GM12875 (cell line): ENCODE measurements at regions not wholly inside any gene's neighbourhood (a gene's known extent, or its start where the extent isn't known, plus 50 kb on each side); places are given as distances from the start of the nearest gene placed in this dataset.

ENCODE experiments used
- H3K4me3 ChIP-seq: one replicate; pipeline ENCODE4 v1.5.1; 2011; ENCODE audit warnings: low read depth, low read length, control low read depth
- TF ChIP-seq, protein P1 (sequence below): IDR thresholded peaks from 2 replicates; pipeline ENCODE4 v1.5.1; 2011; ENCODE audit warnings: low read depth, mild to moderate bottlenecking, control low read depth, inconsistent platforms, low read length, moderate library complexity, borderline replicate concordance; ENCODE audit not compliant: insufficient read depth

DNA sequence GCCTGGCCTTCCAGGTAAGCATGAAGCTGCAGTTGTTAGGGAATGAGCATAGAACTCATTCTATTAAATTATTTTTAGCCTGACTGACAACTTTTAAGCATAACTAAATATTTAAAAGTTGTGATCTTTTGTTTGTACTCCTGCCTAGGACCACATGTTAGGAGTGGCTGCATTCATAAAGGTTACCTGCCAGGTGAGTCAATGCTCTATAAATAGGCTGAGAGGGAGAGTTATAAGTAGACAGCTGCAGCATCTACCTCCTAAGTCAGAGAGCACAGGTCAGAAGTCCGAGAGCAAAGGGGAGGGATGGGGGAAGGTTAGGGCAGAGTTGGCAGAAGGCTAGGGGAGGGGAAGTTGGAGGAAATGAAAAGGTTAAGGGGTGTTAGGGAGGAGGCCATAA lies 292.4 kb upstream of the TLE4 start:
- TF ChIP-seq, protein P1, sequence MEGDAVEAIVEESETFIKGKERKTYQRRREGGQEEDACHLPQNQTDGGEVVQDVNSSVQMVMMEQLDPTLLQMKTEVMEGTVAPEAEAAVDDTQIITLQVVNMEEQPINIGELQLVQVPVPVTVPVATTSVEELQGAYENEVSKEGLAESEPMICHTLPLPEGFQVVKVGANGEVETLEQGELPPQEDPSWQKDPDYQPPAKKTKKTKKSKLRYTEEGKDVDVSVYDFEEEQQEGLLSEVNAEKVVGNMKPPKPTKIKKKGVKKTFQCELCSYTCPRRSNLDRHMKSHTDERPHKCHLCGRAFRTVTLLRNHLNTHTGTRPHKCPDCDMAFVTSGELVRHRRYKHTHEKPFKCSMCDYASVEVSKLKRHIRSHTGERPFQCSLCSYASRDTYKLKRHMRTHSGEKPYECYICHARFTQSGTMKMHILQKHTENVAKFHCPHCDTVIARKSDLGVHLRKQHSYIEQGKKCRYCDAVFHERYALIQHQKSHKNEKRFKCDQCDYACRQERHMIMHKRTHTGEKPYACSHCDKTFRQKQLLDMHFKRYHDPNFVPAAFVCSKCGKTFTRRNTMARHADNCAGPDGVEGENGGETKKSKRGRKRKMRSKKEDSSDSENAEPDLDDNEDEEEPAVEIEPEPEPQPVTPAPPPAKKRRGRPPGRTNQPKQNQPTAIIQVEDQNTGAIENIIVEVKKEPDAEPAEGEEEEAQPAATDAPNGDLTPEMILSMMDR: no peak

DNA sequence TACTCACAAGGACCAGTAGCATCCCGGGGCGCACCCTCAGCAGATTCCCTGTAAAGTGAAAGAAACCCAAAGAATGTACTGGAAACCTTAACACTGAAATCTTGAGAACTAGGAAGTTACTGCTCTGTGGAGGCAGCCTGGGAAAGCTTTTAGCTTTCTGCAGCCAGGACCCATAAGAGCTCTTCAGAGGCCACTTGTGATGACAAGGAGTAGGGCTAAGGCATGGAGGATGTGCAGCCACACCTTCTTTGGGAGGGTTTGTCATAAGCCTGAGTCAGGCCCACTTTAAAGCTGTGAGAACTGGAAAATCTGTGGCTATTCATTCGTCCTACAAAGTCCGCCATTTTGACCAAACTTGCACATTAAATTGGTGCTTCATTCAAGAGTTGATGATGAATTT lies 291.1 kb upstream of the TLE4 start:
- H3K4me3 ChIP-seq: no peak overlapping the region
- TF ChIP-seq, protein P1: no peak

More for the DNA sequence above, 292.4 kb upstream of the TLE4 start:
- H3K4me3 ChIP-seq: no peak overlapping the region

DNA sequence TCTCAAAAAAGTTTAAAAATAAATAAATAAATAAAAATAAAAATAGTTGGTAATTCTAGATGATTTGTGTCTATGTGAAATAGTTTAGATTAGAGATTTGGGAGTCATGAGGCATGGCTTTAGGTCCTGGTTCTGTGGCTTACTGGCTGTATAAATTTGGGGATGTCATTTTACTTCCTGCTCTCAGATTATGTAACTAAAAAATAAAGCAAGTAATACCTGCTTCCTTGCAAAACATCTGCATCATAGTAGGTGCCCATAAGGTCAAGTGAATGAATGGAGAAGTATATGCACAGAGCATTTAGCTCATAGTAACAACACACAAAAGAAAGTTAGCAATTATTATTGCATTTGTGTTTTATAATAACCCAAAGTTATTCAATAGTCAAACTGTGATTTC lies 287.7 kb upstream of the TLE4 start:
- TF ChIP-seq, protein P1: no peak
- H3K4me3 ChIP-seq: no peak overlapping the region

DNA sequence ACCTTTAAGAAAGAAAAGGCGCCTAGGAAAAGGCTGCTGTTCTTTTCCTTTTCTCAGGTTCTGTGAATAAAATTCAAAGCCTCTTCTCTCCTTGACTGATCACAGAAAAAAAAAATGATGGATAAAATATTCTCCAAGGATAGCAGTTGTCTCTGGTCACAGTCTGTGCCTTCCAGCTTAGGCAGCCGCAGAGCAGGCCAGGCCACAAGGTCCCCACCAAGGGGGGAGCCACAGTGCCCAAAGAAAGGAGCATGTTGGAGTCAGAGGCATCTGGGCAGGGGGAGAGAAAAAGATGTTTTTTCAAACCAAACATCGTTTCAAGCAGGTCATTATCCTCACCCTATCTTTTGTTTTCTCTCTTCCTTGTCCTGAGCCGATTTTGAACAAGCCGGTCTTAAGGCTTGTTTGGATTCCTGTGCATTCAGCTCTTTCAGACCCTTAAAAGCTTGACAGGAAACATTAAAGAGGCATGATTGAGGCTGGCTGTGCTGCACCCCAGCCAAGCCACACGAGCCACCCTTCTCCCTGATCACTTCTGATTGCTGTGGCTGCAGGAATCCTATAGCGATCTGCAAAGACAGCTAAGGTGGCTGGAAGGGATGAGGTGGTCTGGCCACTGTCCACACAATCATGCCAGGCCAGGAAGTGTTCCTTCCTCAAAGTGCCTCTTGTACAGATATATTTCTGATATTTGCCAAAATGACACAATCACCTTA lies 284.6 kb upstream of the TLE4 start:
- TF ChIP-seq, protein P1: no peak
- no peak overlapping the region for H3K4me3 ChIP-seq

- no peak overlapping the region for H3K4me3 ChIP-seq
- TF ChIP-seq, protein P1: no peak
Observed at GRCh38 chr9:79287708-79288290, 284.0 kb upstream of the TLE4 start.

- TF ChIP-seq, protein P1: no peak
Observed at GRCh38 chr9:79289856-79290255, 281.9 kb upstream of the TLE4 start.

DNA sequence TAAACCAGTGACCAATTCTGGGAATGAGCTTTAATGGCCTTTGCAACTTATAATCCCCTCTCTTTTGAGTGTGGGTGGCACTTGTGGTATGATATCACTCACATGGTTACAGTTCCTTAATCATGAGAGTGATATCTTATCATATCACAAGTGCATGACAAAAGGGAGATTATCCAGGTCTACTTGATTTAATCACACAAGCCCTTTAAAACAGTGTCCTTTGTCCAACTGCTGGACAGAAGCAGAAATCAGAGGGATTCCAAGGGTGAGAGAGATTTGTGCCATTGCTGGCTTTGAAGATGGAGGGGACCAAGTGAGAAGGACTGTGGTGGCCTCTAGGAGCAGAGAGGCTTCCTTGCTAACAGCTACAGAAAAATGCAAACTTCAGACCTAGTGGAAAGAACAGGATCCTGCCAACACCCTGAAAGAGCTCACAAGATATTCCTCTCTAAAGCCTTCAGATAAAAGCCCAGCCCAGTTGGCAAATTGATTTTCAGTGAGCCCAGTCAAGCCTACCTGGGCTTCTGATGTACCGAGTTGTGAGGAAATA lies 279.0 kb upstream of the TLE4 start:
- TF ChIP-seq, protein P1: no peak
- no peak overlapping the region for H3K4me3 ChIP-seq

More at GRCh38 chr9:79289856-79290255, 281.9 kb upstream of the TLE4 start:
- no peak overlapping the region for H3K4me3 ChIP-seq
